Uterus (tissue), 3 donors: ENCODE measurements at regions not wholly inside any gene's neighbourhood (a gene's known extent, or its start where the extent isn't known, plus 50 kb on each side); places are given as distances from the start of the nearest gene placed in this dataset.
"Not testable (repeated sequence)": the region's sequence is repeated elsewhere in the genome, so short reads cannot be mapped to it uniquely, and the experiment has no call there.

ENCODE experiments used
- DNase-seq, 2 donors: peaks; one replicate each; pipeline ENCODE4 v3.0.0-alpha.2; 2019 to 2020
- H3K27ac ChIP-seq, 2 donors: fragments of 200-600 bp; sonication (generic); 1 replicate in 1 of 2; 2 replicates in 1 of 2; pipeline ENCODE4 v1.5.1; 2016 to 2018
- H3K27me3 ChIP-seq, 2 donors: fragments of 200-600 bp; sonication (generic); one replicate each; pipeline ENCODE4 v1.5.1; 2018 to 2019; ENCODE audit warnings: control low read depth in 1 of 2
- H3K36me3 ChIP-seq, 2 donors: fragments of 200-600 bp; sonication (generic); one replicate each; pipeline ENCODE4 v1.5.1; 2019; ENCODE audit warnings: control low read depth in 1 of 2
- H3K4me1 ChIP-seq, 2 donors: fragments of 200-600 bp; sonication (generic); one replicate each; pipeline ENCODE4 v1.5.1; 2018 to 2019; ENCODE audit warnings: control low read depth in 1 of 2
- H3K4me3 ChIP-seq, 2 donors: fragments of 200-600 bp; sonication (generic); 1 replicate in 1 of 2; 2 replicates in 1 of 2; pipeline ENCODE4 v1.5.1; 2018 to 2019; ENCODE audit warnings: mild to moderate bottlenecking in 1 of 2
- H3K9me3 ChIP-seq, 2 donors: fragments of 200-600 bp; sonication (generic); one replicate each; pipeline ENCODE4 v1.5.1; 2019; ENCODE audit warnings: control low read depth in 1 of 2
- CTCF ChIP-seq, 4 experiments: fragments of 200-600 bp in 2 of 4; fragments of 450-650 bp in 2 of 4; sonication (generic) in 2 of 4; IDR thresholded peaks; one replicate each; pipeline ENCODE4 v1.5.1; 2016 to 2019; ENCODE audit warnings: antibody characterized with exemption in 4 of 4, mild to moderate bottlenecking in 2 of 4, moderate library complexity in 1 of 4
- POLR2A ChIP-seq, 2 donors: fragments of 450-650 bp; IDR thresholded peaks; one replicate each; pipeline ENCODE4 v1.6.1; 2016; ENCODE audit warnings: antibody characterized with exemption in 2 of 2, mild to moderate bottlenecking in 1 of 2, moderate library complexity in 1 of 2
- intact Hi-C: fragments of 100-400 bp; cut with DNase I; formaldehyde crosslinking; loops from one replicate; pipeline ENCODE4 v1.15.1; 2023; ENCODE audit warnings: low total_unique reads
- donor health status: DM: yes; HTN: yes; CAD: no.

DNA sequence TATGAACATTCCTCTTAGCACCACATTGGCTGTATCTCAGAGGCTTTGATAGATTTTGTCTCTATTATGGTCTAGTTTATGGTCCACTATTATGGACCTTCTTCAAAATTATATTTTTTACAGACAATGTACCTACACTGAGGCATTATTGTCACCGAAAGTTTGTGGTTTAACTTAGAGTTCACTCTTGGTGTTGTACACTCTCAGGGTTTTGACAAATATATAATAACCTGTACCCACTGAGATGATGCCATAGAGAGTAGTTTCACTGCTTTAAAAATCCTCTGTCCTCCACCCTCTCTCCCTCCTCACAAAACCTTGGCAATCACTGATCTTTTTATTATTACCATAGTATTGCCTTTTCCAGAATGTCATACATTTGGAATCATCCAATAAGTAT is 528.2 kb downstream of the SLC6A15 start:
- Histone ChIP-seq H3K36me3 (no peaks in the 10 kb centered on the region), H3K9me3 (no peaks in the 10 kb centered on the region), H3K27me3 (no peaks in the 10 kb centered on the region), H3K4me3 (no peak overlapping the region), H3K4me1 (no peaks in the 10 kb centered on the region), H3K27ac (no peak overlapping the region)
- no peak for DNase-seq
- TF ChIP-seq POLR2A (IDR thresholded peaks at IDR 0.05) (no peak), CTCF (IDR thresholded peaks at IDR 0.05) (no peak)
- intact Hi-C loops: no loop called here

DNA sequence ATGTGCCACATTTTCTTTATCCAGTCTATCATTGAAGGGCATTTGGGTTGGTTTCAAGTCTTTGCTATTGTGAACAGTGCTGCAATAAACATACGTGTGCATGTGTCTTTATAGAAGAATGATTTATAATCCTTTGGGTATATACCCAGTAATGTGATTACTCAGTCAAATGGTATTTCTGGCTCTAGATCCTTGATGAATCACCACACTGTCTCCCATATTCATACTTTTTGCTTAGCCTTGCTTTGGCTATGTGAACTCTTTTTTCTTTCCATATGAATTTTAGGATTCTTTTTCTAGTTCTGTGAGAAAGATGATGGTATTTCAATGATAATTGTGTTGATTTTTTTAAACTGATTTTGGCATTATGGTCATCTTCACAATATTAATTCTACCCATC is 530.1 kb downstream of the SLC6A15 start:
- H3K27me3 ChIP-seq, DNase-seq, H3K36me3 ChIP-seq, H3K4me3 ChIP-seq, intact Hi-C loops, H3K9me3 ChIP-seq, H3K4me1 ChIP-seq, H3K27ac ChIP-seq: not testable (repeated sequence)

DNA sequence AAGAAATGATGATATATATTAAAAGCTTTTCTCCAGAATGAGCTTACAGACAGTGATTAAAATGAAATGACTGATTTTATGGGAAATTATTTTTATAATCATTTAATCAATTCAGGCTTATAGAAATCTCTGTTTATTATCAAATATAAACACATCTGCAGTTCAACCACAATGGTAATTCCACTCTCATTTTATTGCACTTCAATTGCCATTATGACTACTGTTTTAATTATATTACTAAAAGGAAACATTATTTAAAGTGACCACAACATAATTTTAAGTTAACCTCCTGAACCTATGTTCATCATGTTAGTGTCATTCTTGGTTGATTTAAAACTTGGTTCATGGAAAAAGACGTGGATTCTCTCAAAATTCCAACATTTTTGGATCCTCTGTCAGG is 536.3 kb downstream of the SLC6A15 start:
- intact Hi-C loops: no loop called here
- TF ChIP-seq POLR2A (IDR thresholded peaks at IDR 0.05) (no peak), CTCF (IDR thresholded peaks at IDR 0.05) (no peak)

GRCh38 chr12:84375449-84376170 is 537.0 kb downstream of the SLC6A15 start:
- no peak for DNase-seq
- intact Hi-C loops: no loop called here
- TF ChIP-seq CTCF (IDR thresholded peaks at IDR 0.05) (no peak), POLR2A (IDR thresholded peaks at IDR 0.05) (no peak)

More for the DNA sequence above, 536.3 kb downstream of the SLC6A15 start:
- no peaks in the 10 kb centered on the region for H3K9me3 ChIP-seq
- no peak for DNase-seq
- no peak overlapping the region for H3K4me3 ChIP-seq
- no peaks in the 10 kb centered on the region for H3K4me1 ChIP-seq
- no peaks in the 10 kb centered on the region for H3K36me3 ChIP-seq
- H3K27me3 ChIP-seq: no peaks in the 10 kb centered on the region
- no peak overlapping the region for H3K27ac ChIP-seq

DNA sequence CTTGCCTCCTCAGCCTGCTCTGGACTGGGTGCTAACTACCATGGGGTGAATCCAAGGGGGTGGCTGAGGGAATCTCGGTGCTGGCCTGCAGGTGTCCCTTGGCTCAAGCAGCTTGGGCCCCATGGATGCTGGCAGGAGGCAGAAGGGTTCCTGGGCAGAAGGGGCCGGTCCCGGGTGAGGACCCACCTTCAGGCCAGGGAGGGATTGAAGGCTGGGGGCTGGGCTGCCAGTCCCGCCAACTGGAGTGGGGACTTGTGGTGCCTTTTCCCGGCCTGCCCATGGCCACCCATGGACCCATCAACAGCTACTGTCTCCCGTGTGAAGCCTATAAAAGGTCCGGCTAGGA is 550.1 kb downstream of the SLC6A15 start:
- Histone ChIP-seq H3K9me3 (no peaks in the 10 kb centered on the region), H3K27ac (no peak overlapping the region), H3K36me3 (no peaks in the 10 kb centered on the region), H3K27me3 (no peaks in the 10 kb centered on the region), H3K4me3 (no peak overlapping the region), H3K4me1 (no peaks in the 10 kb centered on the region)
- no peak for DNase-seq
- intact Hi-C loops: no loop called here
- no peak for TF ChIP-seq POLR2A (IDR thresholded peaks at IDR 0.05)
- TF ChIP-seq CTCF (IDR thresholded peaks at IDR 0.05): no peak

More at GRCh38 chr12:84375449-84376170, 537.0 kb downstream of the SLC6A15 start:
- no peak overlapping the region for H3K27ac ChIP-seq
- no peaks in the 10 kb centered on the region for H3K4me1 ChIP-seq
- no peaks in the 10 kb centered on the region for H3K27me3 ChIP-seq
- no peaks in the 10 kb centered on the region for H3K9me3 ChIP-seq
- H3K36me3 ChIP-seq: no peaks in the 10 kb centered on the region
- H3K4me3 ChIP-seq: no peak overlapping the region
